GM19239 (cell line): ENCODE measurements at regions not wholly inside any gene's neighbourhood (a gene's known extent, or its start where the extent isn't known, plus 50 kb on each side); places are given as distances from the start of the nearest gene placed in this dataset.
"Not testable (repeated sequence)": the region's sequence is repeated elsewhere in the genome, so short reads cannot be mapped to it uniquely, and the experiment has no call there.

Experiments used
- DNase-seq: peaks from one replicate; pipeline ENCODE4 v3.0.0; 2011; ENCODE audit warnings: low spot score; ENCODE audit not compliant: insufficient read length
- FAIRE-seq: peaks from 2 replicates; lab custom pipeline; 2011; peaks lifted over from hg19 to GRCh38; lab: Jason Lieb, UNC

DNA sequence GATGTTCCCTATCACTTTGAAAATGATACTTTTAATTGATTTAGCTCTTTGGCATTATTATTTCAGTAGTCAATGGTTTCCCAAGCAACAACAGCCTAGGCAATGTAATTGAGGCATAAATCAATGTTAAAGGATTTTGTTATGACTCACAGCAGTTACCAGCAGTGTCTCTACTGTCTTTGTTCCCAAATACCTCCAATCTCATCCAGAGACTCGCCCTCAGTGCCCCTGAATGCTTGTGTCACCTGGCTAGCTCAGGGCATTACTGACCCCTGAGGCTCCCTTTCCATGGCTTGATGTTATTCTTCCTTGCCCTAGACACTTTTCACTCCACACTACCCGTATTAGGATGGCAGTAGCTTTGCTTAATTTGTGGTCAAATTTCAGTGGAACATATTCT lies 227.2 kb downstream of the SQOR start:
- FAIRE-seq, result no peak
- no peak for DNase-seq

DNA sequence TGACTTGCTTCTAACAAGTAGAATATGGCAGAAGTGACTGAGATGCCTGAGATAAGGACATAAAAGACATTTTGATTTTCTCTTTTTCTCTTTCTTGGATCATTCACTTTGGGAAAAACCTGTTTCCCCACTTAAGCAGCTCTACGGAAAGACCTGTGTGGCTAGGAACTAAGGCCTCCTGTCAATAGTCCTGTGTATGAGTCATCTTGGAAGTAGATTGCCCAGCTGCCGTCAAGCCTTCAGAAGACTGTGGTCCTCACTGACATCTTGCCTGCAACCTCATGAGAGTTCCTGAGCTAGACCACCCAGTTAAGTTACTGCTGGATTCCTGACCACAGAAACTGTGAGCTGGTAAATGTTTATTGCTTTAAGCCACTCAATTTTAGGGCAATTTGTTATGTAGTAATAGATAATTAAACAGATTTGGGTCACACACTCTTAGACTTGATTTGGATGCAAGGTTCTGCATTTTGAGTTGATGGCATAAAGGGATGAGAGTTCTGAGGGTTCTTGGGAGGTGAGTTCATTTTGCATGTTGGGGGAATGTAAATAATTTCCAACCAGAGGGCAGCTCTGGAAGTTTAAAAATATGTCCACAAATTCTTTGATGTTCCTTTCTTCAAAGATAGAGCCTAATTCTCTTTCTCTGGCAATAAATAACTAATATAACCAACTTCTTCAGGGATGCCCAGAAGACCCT lies 229.2 kb downstream of the SQOR start:
- FAIRE-seq (no peak), DNase-seq (no peak)

DNA sequence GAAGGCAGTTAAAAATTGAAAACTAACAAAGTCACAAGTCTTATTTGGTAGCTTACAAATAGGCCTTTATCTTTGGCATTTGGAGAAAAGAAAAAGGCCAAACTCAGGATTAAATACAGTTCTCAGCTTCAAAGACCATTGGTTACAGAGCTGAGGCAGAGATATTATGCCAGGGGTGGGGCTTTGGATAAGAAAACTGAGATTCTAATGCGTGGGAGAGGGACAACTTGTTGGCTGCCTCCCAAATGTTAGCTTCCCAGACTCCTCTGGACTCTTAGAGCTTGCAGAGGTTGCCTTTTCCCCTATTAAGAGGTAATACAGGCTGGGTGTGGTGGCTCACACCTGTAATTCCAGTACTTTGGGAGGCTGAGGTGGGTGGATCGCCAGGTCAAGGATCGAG lies 231.8 kb downstream of the SQOR start:
- no peak for DNase-seq
- no peak for FAIRE-seq

DNA sequence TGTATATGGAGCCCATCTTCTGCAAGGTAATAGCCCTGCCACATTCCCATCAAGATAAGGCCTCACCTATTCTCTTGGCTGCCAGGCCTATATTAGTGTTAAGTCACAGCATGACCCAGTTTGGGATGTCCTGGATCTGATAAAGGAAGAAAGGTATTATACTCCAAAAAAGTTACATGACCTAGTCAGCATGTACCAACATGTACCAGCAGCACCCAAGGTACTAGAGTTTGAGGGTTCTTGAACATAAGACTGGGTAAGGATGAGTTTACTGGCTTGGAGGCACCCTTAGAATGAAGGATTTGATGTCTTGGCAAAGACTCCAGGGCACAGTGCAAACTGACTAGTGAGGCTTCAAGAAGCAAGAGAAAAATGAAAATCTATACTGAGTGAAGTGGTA lies 232.5 kb downstream of the SQOR start:
- FAIRE-seq (no peak), DNase-seq (no peak)

DNA sequence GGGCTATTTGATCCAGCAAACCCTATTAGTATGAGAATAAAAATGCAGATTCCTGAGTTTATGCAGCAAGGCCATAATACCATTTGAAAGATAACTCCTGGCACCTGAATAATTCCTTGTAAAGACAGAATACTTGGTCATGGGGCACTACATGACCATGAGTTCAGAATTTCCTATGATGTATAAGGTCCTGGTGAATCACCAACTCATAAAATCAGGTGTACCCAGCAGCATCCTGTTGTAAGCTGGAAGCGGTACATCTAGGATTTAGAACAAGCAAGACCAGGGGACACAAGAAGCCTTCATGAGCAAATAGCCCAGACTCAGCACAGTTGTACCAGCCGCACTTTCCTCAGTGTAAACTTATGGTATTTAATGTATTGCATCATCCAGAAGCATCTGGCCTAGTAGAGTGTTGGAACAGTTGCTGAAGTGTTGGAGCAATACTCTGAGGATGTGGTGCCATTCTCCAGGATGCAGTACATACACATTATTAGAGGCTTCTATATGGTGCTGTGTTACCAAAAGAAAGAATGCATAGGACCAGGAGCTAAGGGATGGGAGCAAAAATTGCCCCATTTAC lies 233.4 kb downstream of the SQOR start:
- FAIRE-seq, result no peak

DNA sequence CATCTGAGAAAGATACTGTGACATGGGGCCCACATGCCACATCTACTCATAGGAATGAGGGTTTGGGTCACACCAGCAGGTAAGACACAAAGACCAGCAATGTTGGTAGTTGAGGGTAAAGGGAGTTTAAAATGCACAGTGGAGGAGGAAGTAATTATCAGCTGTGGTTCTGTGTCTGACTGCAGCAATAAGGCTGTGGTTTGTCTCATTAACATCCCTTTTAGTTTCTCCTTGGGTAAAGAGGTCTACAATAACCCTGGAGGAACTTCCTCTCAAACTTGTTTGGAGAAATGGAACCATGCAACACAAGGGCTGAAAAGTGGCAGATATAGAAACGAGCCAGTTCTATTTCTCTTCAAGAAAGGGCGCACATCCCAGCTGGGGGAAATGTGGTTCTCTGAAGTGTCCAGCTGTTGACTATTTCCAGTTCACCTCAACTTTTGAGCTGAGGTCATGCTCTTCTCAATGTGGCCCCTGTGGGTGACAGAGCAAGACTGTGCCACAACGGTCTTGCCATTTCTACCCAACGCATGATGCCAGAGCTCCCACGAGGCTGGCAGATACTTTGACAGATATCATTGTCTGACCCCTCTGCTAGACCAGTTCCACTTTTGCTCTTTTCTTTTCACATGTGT lies 234.3 kb downstream of the SQOR start:
- no peak for DNase-seq
- no peak for FAIRE-seq

More for the DNA sequence above, 233.4 kb downstream of the SQOR start:
- no peak for DNase-seq

DNA sequence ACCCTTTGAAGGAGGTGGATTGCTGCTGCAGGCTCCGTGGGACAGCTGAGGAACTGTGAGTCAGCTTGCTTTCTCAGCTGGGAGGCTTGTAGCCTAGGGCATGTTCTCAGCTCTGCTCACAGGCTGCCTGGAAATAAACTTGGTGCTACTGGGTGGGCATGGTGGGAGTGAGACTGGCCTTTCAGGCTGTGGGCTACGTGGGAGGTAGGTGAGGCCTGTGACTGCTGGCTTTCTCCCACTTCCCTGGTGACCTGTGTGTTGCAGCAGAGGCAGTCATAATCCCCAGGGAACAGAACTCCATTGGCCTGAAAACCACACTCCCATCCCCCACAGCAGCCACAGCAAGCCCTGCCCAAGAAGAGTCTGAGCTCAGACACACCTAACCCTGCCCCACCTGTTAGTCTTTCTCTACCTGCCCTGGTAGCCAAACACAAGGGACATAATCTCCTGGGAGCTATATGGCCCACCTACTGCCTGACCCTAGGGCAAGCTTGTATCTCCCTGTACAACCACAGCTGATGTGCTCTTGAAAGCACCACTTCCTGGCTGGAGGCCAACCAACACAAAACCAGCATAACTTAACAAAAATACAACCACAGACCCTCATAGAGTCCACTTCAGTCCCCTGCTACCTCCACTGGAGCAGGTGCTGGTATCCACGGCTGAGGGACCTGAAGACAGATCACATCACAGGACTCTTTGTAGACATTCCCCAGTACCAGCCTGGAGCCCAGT lies 236.5 kb downstream of the SQOR start:
- no peak for DNase-seq
- FAIRE-seq, result no peak

DNA sequence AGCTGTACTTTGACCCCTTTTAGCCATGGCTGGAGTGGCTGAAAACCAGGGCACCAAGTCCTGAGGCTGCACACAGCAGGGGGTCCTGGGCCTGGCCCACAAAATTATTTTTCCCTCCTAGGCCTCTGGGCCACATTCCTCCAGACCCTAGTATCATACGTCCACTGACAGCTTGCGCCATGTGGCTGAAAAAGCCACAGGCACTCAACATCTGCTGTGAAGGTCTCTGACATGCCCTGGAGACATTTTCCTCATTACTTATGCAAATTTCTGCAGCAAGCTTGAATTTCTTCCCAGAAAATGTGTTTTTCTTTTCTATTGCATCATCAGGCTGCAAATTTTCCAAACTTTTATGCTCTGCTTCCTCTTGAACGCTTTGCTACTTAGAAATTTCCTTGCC lies 239.0 kb downstream of the SQOR start:
- DNase-seq, result no peak

DNA sequence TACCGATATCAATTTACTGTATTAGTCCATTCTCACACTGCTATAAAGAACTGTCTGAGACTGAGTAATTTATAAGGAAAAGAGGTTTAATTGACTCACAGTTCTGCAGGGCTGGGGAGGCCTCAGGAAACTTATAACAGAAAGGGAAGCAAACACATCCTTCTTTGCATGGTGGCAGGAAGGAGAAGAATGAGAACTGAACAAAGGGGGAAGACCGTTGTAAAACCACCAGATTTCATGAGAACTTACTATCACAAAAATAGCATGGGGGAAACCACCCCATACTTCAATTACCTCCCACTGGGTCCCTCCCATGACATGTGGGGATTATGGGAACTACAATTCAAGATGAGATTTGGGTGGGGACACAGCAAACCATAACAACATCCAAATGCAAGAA lies 239.7 kb downstream of the SQOR start:
- not testable (repeated sequence) for FAIRE-seq, DNase-seq

More for the DNA sequence above, 239.0 kb downstream of the SQOR start:
- FAIRE-seq, result no peak

DNA sequence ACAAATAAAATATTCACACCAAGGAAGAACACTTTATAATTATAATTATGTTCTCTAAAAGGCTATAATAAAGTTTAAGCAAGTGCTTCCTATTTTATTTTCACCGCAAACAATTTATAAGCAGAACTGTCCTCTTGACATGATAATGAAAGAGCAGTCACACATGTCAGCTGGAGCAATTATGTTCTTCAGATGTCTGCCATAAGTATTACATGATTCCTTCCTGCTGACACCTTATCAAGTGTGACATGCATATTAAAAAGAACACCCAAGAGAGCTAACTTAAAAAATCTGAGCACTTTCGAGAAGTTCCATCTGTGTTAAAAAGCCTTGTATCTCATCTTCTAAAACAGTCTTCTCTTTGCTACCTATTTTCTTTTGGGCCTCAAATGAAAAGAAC lies 249.5 kb downstream of the SQOR start:
- DNase-seq, result no peak
- FAIRE-seq, result no peak

DNA sequence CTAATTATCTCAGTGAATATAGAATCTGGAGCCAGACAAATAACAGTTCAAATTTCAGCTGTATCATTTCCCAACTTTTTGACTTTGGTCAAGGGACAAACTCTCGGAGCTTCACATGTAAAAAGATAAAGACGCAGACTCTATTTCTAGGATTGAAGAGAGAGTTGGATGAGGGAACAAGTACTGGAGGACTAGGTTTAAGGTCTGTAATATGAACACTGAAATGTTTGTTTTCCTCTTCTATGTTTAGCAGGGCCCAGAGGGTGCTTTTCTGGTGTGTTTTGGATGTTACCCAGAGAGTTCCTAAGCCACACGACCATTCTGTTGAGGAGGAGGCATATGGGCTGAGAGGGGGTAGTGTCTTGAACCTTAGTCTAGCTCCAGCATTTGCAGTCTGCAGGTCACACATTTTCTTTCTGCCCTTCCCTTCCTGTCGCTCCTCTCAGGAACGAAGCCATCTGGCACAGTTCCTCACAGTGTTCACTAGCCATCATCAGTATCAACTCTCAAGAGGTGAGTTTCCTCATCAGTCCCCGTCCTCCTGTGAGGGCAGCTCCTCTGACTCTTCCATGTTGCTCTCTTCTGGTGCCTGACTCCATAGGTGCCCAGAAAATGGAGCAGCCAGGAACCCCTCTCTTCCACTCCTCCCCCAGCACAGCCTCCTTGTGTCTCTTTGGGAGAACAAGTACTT lies 250.1 kb downstream of the SQOR start:
- no peak for DNase-seq
- no peak for FAIRE-seq

DNA sequence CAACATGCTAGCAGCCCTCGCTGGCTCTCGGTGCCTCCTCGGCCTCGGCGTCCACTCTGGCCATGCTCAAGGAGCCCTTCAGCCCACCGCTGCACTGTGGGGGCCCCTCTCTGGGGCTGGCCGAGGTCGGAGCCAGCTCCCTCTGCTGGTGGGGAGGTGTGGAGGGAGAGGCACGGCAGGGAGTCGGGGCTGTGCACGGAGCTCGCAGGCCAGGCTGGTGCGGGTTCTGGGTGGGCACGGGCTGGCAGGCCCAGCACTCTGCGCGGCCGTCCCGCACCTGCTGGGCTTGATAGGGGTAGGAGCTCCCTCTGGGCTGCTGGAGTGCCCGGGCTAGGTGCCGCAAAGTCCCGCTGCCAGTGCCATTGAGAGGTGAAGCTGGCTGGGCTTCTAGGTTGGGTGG lies 251.0 kb downstream of the SQOR start:
- no peak for FAIRE-seq
- DNase-seq, result no peak

DNA sequence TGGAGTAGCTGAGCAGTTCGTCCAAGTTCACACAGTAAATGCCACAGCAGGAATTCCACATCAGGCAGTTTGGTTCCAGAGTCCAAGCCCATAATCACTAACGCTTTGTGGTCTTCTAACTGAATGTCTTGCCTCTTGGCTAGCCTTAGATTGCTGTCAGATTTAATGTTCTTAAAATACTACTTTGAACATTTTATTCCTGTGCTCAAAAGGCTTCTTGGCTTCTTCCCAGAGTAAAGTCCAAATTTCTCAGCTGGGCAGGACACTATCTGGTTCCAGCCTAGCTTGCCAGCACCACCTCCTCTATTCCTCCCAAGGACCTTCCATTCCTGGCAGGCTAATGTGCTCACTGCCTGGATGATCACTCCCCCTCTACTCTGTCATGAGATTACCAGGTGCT lies 256.9 kb downstream of the SQOR start:
- DNase-seq (no peak), FAIRE-seq (no peak)

DNA sequence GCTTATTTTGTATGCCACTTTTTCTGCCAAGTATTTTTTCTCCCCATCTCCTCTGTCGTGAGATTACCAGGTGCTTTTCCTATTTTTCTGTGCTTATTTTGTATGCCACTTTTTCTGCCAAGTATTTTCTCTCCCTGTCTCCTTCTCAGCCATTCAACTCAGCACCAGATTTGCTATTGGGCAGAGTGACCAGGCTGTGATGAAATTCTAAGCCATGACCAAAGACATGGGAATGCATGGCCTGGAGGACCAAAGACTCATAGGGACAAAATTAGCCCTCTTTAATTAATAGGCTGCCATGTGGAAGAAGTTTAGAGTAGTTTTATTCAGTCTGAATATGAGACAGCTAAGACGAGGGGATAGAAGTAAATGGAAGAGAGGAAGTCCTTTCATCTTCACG lies 257.4 kb downstream of the SQOR start:
- FAIRE-seq (no peak), DNase-seq (no peak)

DNA sequence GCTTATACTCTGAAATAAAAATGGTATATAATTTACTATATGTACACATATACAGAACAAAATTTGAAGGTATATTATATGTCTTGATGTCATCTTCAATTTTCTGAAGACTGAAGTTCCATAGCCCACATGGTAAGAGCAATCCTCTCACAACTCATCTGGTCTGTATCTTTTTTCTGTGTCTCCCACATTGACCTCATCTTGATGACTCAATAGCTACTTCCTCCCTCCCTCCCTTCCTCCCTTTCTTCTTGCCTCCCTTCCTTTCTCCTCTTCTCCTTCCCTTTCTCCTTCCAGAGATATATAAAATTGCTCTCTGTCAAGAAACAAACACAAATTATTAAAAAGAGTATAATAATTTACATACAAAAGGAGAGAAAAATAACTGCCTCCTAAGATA lies 268.5 kb downstream of the SQOR start:
- FAIRE-seq (no peak), DNase-seq (no peak)

DNA sequence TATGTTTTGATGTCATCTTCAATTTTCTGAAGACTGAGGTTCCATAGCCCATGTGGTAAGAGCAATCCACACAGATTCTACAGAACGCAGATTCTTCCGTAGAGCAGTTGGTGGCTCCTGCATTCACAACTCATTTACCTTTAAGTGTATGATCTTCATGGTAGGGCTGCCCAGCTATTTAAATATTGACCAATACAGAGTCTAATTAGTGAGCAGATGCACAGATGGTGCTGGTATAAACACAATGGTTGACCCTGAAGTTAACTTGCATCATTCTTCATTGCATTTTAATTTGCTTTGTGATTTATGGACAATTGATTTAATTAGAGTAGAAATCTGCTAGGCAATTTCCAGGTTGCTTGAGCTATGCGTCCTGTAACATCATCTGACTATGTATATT lies 269.2 kb downstream of the SQOR start:
- FAIRE-seq (no peak), DNase-seq (no peak)

DNA sequence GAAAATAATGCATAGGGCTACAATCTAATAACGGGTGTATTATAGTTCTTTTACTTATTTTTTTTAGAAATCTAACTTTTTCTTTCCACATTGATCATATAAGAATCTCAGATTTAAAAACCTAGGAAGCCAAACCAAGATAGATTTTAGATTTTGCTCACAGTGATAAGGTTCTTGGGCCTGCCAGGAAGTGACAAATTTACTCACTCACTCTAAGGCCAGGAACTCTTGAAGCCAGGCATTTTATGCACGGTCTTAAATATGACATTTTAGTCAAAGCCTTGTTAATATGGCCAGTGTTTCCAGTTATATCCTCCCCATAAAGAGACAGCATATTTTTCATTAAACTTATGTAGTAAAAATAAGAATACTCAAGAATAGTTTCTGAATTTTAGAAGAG lies 271.4 kb downstream of the SQOR start:
- DNase-seq, result no peak
- no peak for FAIRE-seq

DNA sequence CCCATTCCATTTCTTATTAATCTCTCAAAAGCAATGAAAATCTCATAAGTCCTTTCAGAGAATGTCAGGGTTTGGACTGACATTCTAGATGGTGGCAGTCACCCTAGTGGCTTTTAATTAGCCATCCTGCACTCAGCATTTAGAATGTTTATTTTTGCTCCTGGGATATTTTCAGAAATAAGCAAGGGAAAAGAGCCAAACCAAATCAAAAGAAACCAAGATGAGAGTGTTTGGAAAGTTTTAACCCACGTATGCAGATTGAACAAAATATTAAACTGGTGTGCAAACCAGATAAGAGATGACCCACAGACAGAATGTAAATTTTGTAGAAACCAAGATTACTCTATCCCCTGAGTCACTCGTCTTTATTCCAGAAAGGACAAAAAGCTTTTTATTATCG lies 275.8 kb downstream of the SQOR start:
- DNase-seq (no peak), FAIRE-seq (no peak)

DNA sequence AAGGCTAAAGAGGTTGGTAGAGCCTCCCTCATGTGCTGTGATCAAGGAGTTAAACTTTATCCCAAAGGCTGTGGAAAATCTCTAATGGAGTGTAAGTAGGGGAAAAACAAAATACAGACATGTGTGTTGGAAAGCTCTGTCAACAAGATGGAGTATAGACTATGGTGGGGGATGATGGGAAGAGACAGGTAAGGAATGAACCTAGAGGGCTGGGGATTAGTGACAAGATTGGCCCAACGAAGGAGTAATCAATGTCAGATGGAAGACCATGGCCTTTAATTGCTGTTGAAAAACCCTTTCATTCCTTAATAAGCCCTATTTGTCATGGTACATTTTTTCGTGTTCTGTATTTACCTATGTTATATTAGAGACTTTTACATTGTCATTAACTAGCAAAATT lies 278.6 kb downstream of the SQOR start:
- no peak for FAIRE-seq
- no peak for DNase-seq

DNA sequence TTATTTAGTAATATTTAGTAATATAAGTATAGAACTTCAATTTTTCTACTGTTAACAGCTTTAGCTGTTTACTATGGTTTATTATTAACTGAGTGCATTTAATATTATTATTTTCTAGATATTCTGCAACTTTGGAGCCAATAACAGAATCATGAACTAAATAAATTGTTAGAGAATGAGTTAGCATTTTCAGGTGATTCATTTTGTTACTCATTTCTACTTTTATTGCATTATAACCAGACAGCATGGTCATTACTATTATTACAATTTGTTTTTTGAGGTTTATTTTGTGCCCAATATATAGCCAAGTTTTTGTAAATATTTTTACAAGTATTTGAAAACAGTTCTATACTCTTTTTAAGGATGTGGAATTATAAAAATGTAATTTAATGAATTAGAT lies 279.6 kb downstream of the SQOR start:
- DNase-seq (no peak), FAIRE-seq (no peak)

DNA sequence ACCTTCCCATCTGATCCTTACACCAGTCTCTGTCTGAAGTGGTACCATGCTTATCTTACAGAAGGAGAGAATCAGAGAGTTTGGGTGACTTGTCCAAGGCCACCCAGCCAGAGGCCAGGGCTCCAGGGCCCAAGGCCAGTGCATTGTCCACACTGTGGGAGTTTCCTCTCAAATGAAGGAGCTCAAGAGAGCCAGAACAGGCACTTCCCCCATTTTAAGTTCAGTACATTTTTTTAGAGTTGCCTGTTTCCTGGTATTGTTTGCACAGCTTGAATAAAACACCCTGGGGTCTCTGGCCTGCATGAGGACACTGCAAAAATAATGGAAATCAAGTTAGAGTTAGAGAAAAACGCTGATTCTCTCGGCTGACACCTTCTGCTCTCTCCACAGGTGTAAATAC lies 284.0 kb downstream of the SQOR start:
- FAIRE-seq (no peak), DNase-seq (no peak)
